ENCODE measurements at regions not wholly inside any gene's neighbourhood (a gene's known extent, or its start where the extent isn't known, plus 50 kb on each side); places are given as distances from the start of the nearest gene placed in this dataset.

DNA sequence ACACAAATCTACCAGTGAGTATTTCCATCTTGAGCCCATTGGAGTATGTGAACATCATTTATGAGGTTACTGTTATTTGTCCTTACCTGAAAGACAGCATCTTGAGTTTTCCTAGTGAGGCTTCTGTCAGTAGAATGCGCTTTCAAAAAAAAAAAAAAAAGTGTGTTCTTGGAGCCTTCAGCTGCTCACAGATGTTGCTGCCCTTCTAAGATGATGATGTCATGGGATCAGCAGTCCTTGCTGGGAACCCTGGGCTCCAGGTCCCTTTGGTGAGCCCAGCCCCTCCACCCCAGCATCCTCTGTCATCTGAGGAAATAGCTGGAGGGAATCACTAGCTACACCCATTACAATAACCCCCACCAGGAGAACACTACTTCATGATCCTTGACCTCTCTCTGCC, 83.3 kb downstream of the ATPSCKMT start:
- Histone ChIP-seq H3K27me3 (no peaks in the 10 kb centered on the region), H3K9me3 (no peaks in the 10 kb centered on the region), H3K4me3 (no peak overlapping the region), H3K27ac (no peak overlapping the region), H3K36me3 (no peaks in the 10 kb centered on the region), H3K4me1 (no peaks in the 10 kb centered on the region)
- DNase-seq, result no peak
- intact Hi-C loops (cut with DNase I; ENCODE audit: low total_unique reads), result no loop called here
- no peak for TF ChIP-seq POLR2A (IDR thresholded peaks at IDR 0.05)
- TF ChIP-seq, protein P1, sequence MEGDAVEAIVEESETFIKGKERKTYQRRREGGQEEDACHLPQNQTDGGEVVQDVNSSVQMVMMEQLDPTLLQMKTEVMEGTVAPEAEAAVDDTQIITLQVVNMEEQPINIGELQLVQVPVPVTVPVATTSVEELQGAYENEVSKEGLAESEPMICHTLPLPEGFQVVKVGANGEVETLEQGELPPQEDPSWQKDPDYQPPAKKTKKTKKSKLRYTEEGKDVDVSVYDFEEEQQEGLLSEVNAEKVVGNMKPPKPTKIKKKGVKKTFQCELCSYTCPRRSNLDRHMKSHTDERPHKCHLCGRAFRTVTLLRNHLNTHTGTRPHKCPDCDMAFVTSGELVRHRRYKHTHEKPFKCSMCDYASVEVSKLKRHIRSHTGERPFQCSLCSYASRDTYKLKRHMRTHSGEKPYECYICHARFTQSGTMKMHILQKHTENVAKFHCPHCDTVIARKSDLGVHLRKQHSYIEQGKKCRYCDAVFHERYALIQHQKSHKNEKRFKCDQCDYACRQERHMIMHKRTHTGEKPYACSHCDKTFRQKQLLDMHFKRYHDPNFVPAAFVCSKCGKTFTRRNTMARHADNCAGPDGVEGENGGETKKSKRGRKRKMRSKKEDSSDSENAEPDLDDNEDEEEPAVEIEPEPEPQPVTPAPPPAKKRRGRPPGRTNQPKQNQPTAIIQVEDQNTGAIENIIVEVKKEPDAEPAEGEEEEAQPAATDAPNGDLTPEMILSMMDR (IDR thresholded peaks at IDR 0.05), result no peak

DNA sequence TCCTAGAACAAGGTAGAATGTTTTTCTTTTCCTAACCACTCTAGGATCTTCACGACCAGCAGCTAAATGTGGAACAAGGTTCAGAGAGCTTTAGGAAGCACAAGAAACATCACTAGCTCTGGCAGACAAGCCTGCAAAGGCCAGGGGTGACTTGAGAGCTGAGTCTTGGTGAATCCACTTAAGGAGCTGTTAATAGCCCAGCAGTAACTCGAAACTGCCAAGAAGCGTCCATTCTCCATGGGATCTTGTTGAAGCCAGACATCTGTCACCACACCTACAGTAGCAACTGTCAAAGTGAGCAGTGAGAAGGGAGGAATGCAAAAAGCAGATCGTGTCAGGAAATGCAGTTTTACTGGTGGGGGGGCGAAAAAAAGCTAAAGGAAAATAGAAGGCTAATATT, 87.2 kb downstream of the ATPSCKMT start:
- TF ChIP-seq, protein P1 (IDR thresholded peaks at IDR 0.05), result no peak
- TF ChIP-seq POLR2A (IDR thresholded peaks at IDR 0.05), result no peak
- Histone ChIP-seq H3K4me3 (no peak overlapping the region), H3K36me3 (no peaks in the 10 kb centered on the region), H3K9me3 (no peaks in the 10 kb centered on the region), H3K27ac (no peak overlapping the region), H3K27me3 (no peaks in the 10 kb centered on the region), H3K4me1 (no peaks in the 10 kb centered on the region)
- intact Hi-C loops (cut with DNase I; ENCODE audit: low total_unique reads), result no loop called here
- no peak for DNase-seq

DNA sequence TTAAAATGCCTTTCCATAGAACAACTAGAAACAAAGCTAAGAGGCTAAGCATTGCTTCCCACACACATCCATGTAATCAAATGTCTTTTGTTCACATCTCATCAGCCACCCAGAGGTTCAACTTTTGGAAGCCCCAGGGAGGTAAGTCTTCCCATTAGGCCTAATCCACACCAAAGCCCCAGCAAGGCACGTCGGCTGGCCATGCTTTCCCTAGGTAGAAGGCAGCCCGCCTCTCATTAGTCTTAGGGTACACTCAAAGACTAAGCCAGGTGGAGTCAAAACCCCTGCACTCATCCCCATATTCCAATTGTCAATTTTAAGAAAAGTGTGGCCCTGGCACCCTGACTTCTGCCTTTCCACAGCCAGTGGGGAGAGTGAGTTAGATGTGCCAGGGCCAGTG, 87.9 kb downstream of the ATPSCKMT start:
- H3K4me1 ChIP-seq, result no peaks in the 10 kb centered on the region
- TF ChIP-seq POLR2A (IDR thresholded peaks at IDR 0.05), result no peak
- TF ChIP-seq, protein P1 (IDR thresholded peaks at IDR 0.05), result no peak
- intact Hi-C loops (cut with DNase I; ENCODE audit: low total_unique reads), result no loop called here
- H3K36me3 ChIP-seq, result no peaks in the 10 kb centered on the region
- H3K9me3 ChIP-seq, result no peaks in the 10 kb centered on the region
- H3K4me3 ChIP-seq, result no peak overlapping the region
- DNase-seq, result no peak
- H3K27ac ChIP-seq, result no peak overlapping the region
- H3K27me3 ChIP-seq, result no peaks in the 10 kb centered on the region

DNA sequence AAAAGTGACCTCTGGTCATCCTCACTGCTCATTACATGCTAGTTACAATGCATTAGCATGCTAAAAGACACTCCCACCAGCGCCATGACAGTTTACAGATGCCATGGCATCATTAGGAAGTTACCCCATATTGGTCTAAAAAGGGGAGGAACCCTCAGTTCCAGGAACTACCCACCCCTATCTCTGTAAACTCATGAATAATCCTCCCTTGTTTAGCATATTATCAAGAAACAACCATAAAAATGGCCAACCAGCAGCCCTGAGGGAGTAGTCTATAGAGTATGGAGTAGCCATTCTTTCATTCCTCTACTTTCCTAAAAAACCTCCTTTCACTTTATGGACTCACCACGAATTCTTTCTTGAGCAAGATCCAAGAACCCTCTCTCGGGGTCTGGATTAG, 89.4 kb downstream of the ATPSCKMT start:
- no peaks in the 10 kb centered on the region for H3K27me3 ChIP-seq
- TF ChIP-seq POLR2A (IDR thresholded peaks at IDR 0.05), result no peak
- TF ChIP-seq, protein P1 (IDR thresholded peaks at IDR 0.05), result no peak
- no peak overlapping the region for H3K4me3 ChIP-seq
- H3K36me3 ChIP-seq, result no peaks in the 10 kb centered on the region
- no peak overlapping the region for H3K27ac ChIP-seq
- intact Hi-C loops (cut with DNase I; ENCODE audit: low total_unique reads), result no loop called here
- H3K4me1 ChIP-seq, result no peaks in the 10 kb centered on the region
- no peaks in the 10 kb centered on the region for H3K9me3 ChIP-seq
- DNase-seq, result no peak

DNA sequence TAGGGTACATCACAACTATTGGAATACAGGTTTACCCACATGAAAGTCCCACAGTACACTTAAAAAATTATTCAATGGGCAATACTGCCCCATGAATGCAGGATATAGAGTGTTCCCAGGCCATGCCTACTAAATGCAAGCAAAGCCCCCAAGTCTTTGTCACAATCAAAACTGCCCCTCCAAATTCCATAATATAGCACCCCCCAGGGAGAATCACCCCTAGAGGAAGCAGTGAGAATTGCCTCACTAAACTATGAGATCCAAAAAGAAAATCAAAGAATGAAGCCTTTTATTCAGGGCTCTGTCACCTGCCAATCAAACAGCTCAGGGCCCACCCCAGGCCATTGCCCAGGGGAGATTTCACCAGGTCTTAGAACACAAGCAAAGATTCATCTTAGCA, 90.8 kb downstream of the ATPSCKMT start:
- Histone ChIP-seq H3K36me3 (no peaks in the 10 kb centered on the region), H3K9me3 (no peaks in the 10 kb centered on the region), H3K4me3 (no peak overlapping the region), H3K27ac (no peak overlapping the region), H3K4me1 (no peaks in the 10 kb centered on the region), H3K27me3 (no peaks in the 10 kb centered on the region)
- DNase-seq, result no peak
- TF ChIP-seq, protein P1 (IDR thresholded peaks at IDR 0.05), result no peak
- TF ChIP-seq POLR2A (IDR thresholded peaks at IDR 0.05), result no peak
- intact Hi-C loops (cut with DNase I; ENCODE audit: low total_unique reads), result no loop called here

All from uterus (tissue), 3 donors.